Kidney (tissue), 13 donors: ENCODE measurements at regions not wholly inside any gene's neighbourhood (a gene's known extent, or its start where the extent isn't known, plus 50 kb on each side); places are given as distances from the start of the nearest gene placed in this dataset.
A peak's percentile ranks its signal among the peaks of the same experiment; 100 is the strongest.
"Not testable (repeated sequence)": the region's sequence is repeated elsewhere in the genome, so short reads cannot be mapped to it uniquely, and the experiment has no call there.

Experiments
- DNase-seq, 5 donors: peaks; one replicate each; pipeline ENCODE4 v3.0.0-alpha.2; 2013 to 2020
- FAIRE-seq: peaks from 2 replicates; lab custom pipeline; 2012; peaks lifted over from hg19 to GRCh38; lab: Jason Lieb, UNC
- H3K27ac ChIP-seq, 2 donors: one replicate each; pipeline ENCODE4 v1.7.0; 2013; ENCODE audit warnings: low read depth in 2 of 2, low read length in 2 of 2, inconsistent platforms in 1 of 2
- H3K27me3 ChIP-seq: one replicate; pipeline ENCODE4 v1.7.1; 2013; ENCODE audit warnings: low read length, inconsistent platforms; ENCODE audit not compliant: control insufficient read depth, insufficient read depth
- H3K36me3 ChIP-seq, 3 donors: one replicate each; pipeline versions ENCODE4 v1.7.0 to v1.7.1; 2013; ENCODE audit warnings: low read length in 3 of 3, control low read depth in 1 of 3, inconsistent platforms in 1 of 3; ENCODE audit not compliant: insufficient read depth in 3 of 3, control insufficient read depth in 2 of 3
- H3K4me1 ChIP-seq, 3 donors: one replicate each; pipeline versions ENCODE4 v1.7.0 to v1.7.1; 2013; ENCODE audit warnings: low read length in 3 of 3, inconsistent platforms in 1 of 3, low read depth in 1 of 3; ENCODE audit not compliant: control insufficient read depth in 2 of 3, insufficient read depth in 2 of 3
- H3K4me3 ChIP-seq, 3 donors: one replicate each; pipeline versions ENCODE4 v1.7.0 to v1.8.1; 2013; ENCODE audit warnings: low read length in 3 of 3, control low read depth in 1 of 3, inconsistent platforms in 1 of 3
- H3K9ac ChIP-seq, 3 donors: one replicate each; pipeline versions ENCODE4 v1.7.0 to v1.7.1; 2013; ENCODE audit warnings: low read length in 3 of 3, control low read depth in 1 of 3, inconsistent platforms in 1 of 3
- H3K9me3 ChIP-seq, 3 donors: one replicate each; pipeline versions ENCODE4 v1.7.0 to v1.7.1; 2013; ENCODE audit warnings: low read length in 3 of 3, control low read depth in 1 of 3, inconsistent platforms in 1 of 3; ENCODE audit not compliant: control insufficient read depth in 2 of 3, insufficient read depth in 1 of 3
- intact Hi-C: fragments of 100-400 bp; cut with DNase I; formaldehyde crosslinking; loops from one replicate; pipeline ENCODE4 v1.11.1; 2022
- TF ChIP-seq, protein P1 (sequence below): IDR thresholded peaks from 3 replicates; pipeline ENCODE4 v1.5.1; 2012; ENCODE audit warnings: mild to moderate bottlenecking, moderate library complexity, borderline replicate concordance; ENCODE audit not compliant: insufficient read depth; ENCODE audit errors: extremely low read depth
- donor health status: control.
- donor health status: control.
- donor health status: control.
- donor health status: control.
- donor health status: control.
- donor health status: DM: yes; HTN: yes; CAD: no.
- donor health status: Normal renal cell carcinoma (clear cell type).

DNA sequence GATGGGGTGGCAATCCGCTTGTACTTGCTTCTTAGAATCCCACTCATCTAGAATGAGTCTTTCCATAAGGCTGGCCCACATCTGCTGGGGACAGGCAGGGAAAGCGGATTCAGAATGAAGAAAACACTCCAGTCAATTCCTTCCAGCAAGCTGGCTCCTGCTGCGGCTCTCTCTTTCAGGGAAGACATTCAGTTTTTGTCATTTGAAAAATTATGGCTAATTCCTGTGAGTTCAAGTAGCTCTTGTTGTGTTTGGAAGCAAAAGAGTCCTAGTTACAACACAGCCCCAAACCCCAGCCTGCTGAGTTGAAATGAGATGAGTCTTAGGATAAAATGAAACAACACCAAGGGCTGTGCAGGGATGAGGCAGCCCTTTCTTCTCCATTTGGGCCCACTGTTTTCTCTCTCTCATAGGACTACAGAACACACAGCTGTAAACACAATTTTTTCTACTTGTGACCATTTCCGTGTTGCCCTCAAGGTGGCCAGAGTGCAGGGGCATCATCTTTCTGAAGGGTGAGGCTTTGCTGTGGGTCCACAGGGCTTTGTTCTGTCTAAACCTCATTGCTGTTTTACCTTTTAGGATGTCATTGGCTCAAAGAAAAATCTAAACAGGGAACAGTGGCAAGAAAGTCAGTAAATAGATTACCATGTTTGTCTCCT is 90.8 kb upstream of the EEPD1 start:
- DNase-seq (peak in 3 of 5 donors; percentile 21 to 90 (median 57)), FAIRE-seq (no peak)
- TF ChIP-seq, protein P1, sequence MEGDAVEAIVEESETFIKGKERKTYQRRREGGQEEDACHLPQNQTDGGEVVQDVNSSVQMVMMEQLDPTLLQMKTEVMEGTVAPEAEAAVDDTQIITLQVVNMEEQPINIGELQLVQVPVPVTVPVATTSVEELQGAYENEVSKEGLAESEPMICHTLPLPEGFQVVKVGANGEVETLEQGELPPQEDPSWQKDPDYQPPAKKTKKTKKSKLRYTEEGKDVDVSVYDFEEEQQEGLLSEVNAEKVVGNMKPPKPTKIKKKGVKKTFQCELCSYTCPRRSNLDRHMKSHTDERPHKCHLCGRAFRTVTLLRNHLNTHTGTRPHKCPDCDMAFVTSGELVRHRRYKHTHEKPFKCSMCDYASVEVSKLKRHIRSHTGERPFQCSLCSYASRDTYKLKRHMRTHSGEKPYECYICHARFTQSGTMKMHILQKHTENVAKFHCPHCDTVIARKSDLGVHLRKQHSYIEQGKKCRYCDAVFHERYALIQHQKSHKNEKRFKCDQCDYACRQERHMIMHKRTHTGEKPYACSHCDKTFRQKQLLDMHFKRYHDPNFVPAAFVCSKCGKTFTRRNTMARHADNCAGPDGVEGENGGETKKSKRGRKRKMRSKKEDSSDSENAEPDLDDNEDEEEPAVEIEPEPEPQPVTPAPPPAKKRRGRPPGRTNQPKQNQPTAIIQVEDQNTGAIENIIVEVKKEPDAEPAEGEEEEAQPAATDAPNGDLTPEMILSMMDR: no peak
- intact Hi-C loops: no loop called here
- Histone ChIP-seq H3K4me3 (no peak overlapping the region), H3K4me1 (no peaks in the 10 kb centered on the region), H3K27me3 (no peaks in the 10 kb centered on the region), H3K9ac (no peak overlapping the region), H3K27ac (no peak overlapping the region), H3K9me3 (no peaks in the 10 kb centered on the region), H3K36me3 (no peaks in the 10 kb centered on the region)

DNA sequence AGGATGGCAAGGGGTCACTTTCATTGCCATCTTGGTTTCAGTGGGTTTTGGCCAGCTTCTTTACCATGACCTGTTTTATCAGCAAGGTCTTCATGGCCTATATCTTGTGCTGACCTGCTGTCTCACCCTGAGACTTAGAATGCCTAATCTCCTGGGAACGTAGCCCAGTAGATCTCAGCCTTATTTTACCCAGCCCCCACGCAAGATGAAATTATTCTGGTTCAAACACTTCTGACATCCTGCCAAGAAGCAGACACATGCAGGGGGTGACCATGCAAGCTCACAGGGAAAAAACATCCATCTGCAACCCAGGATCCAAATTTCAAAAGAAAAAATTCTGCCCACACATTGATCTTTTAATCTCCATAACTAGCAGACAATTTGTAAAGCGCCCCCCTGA is 88.4 kb upstream of the EEPD1 start:
- Histone ChIP-seq H3K9ac (no peak overlapping the region), H3K4me1 (no peaks in the 10 kb centered on the region), H3K36me3 (no peaks in the 10 kb centered on the region), H3K27ac (no peak overlapping the region), H3K27me3 (no peaks in the 10 kb centered on the region), H3K9me3 (no peaks in the 10 kb centered on the region), H3K4me3 (no peak overlapping the region)
- intact Hi-C loops: no loop called here
- FAIRE-seq: no peak
- no peak for DNase-seq
- TF ChIP-seq, protein P1: no peak

DNA sequence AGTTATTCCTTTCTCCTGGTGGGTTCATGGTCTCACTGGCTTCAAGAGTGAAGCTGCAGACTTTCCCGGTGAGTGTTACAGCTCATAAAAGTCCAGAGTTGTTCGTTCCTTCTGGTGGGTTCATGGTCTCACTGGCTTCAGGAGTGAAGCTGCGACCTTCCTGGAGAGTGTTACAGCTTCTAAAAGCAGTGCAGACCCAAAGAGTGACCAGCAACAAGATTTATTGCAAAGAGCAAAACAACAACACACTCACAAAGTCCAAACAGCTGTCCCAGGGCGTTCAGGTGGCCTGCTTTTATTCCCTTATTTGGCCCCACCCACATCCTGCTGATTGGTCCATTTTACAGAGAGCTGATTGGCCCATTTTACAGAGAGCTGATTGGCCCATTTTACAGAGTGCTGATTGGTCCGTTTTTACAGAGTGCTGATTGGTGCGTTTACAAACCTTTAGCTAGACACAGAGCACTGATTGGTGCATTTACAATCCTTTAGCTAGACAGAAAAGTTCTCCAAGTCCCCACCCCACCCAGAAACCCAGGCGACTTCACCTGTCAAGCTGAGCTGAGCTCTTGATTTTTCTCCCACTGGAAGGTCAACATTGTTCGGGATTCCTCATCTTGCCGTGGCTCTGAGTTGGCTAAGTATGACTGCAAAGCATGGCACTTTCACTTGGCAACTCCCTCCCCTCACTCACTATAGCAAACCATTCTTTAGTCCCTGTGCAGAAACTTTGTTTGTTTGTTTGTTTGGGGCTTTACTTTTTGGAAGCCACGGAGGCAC is 87.3 kb upstream of the EEPD1 start:
- DNase-seq, FAIRE-seq, H3K9me3 ChIP-seq, H3K9ac ChIP-seq, H3K27me3 ChIP-seq, H3K27ac ChIP-seq, H3K4me3 ChIP-seq, H3K4me1 ChIP-seq, intact Hi-C loops, H3K36me3 ChIP-seq: not testable (repeated sequence)

DNA sequence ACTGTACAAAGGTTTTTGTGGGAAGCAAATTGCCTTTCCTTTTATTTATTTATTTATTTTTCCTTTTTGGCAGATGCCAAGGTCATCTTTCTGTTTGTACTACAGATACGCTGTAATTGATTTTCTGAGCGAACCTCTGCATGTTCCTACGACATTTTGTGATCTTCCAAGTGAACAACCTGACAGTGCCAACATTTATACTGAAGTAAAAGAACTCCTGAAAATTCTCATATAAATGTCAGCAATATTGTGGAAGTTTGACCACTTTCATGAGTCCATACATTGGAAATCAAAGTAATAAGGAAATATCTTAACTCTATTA is 86.8 kb upstream of the EEPD1 start:
- no peak for DNase-seq
- no peaks in the 10 kb centered on the region for H3K4me1 ChIP-seq
- H3K36me3 ChIP-seq: no peaks in the 10 kb centered on the region
- H3K27ac ChIP-seq: no peak overlapping the region
- intact Hi-C loops: no loop called here
- H3K9ac ChIP-seq: no peak overlapping the region
- no peak overlapping the region for H3K4me3 ChIP-seq
- H3K27me3 ChIP-seq: no peaks in the 10 kb centered on the region
- no peaks in the 10 kb centered on the region for H3K9me3 ChIP-seq
- TF ChIP-seq, protein P1: no peak
- no peak for FAIRE-seq
